Frontal cortex (tissue), 3 donors: ENCODE measurements at regions not wholly inside any gene's neighbourhood (a gene's known extent, or its start where the extent isn't known, plus 50 kb on each side); places are given as distances from the start of the nearest gene placed in this dataset.
"Not testable (repeated sequence)": the region's sequence is repeated elsewhere in the genome, so short reads cannot be mapped to it uniquely, and the experiment has no call there.

Experiments
- DNase-seq, 2 donors: peaks; one replicate each; pipeline ENCODE4 v3.0.0; 2012; ENCODE audit warnings: low spot score in 2 of 2
- FAIRE-seq: peaks from 2 replicates; lab custom pipeline; 2012; peaks lifted over from hg19 to GRCh38; lab: Jason Lieb, UNC
- donor health status: control.
- donor health status: control.
- donor health status: control.

GRCh38 chr2:131584380-131584779 lies 56.7 kb downstream of the CCDC74A start:
- FAIRE-seq (no peak), DNase-seq (no peak)

GRCh38 chr2:131584940-131585339 lies 57.3 kb downstream of the CCDC74A start:
- DNase-seq (no peak), FAIRE-seq (no peak)

GRCh38 chr2:131588152-131588873 lies 60.6 kb downstream of the CCDC74A start:
- DNase-seq = no peak
- no peak for FAIRE-seq

- FAIRE-seq, DNase-seq: not testable (repeated sequence)
These were observed 61.4 kb downstream of the CCDC74A start for GRCh38 chr2:131589126-131589525.

- FAIRE-seq = no peak
- DNase-seq = no peak
These were observed 62.7 kb downstream of the CCDC74A start for GRCh38 chr2:131590366-131590765.

GRCh38 chr2:131590896-131591295 lies 63.2 kb downstream of the CCDC74A start:
- FAIRE-seq (no peak), DNase-seq (no peak)

GRCh38 chr2:131596561-131596960 lies 68.9 kb downstream of the CCDC74A start:
- not testable (repeated sequence) for FAIRE-seq, DNase-seq

- FAIRE-seq, DNase-seq: not testable (repeated sequence)
These were observed 74.8 kb downstream of the CCDC74A start for GRCh38 chr2:131602444-131602843.

GRCh38 chr2:131604652-131605051 lies 77.0 kb downstream of the CCDC74A start:
- not testable (repeated sequence) for DNase-seq, FAIRE-seq

- FAIRE-seq, DNase-seq: not testable (repeated sequence)
These were observed 78.7 kb downstream of the CCDC74A start for GRCh38 chr2:131606366-131606765.

GRCh38 chr2:131607056-131607455 lies 79.4 kb downstream of the CCDC74A start:
- DNase-seq, FAIRE-seq: not testable (repeated sequence)

- FAIRE-seq, DNase-seq: not testable (repeated sequence)
These were observed 86.9 kb downstream of the CCDC74A start for GRCh38 chr2:131614539-131614938.

- FAIRE-seq, DNase-seq: not testable (repeated sequence)
These were observed 90.6 kb downstream of the CCDC74A start for GRCh38 chr2:131618320-131618719.

- not testable (repeated sequence) for DNase-seq, FAIRE-seq
These were observed 95.2 kb downstream of the CCDC74A start for GRCh38 chr2:131622874-131623273.

GRCh38 chr2:131626011-131626410 lies 98.3 kb downstream of the CCDC74A start:
- FAIRE-seq, DNase-seq: not testable (repeated sequence)

GRCh38 chr2:131626565-131626964 lies 98.9 kb downstream of the CCDC74A start:
- FAIRE-seq, DNase-seq: not testable (repeated sequence)

GRCh38 chr2:131627777-131628176 lies 100.1 kb downstream of the CCDC74A start:
- not testable (repeated sequence) for DNase-seq, FAIRE-seq

GRCh38 chr2:131631648-131632047 lies 104.0 kb downstream of the CCDC74A start:
- not testable (repeated sequence) for DNase-seq, FAIRE-seq

GRCh38 chr2:131633405-131633804 lies 105.7 kb downstream of the CCDC74A start:
- not testable (repeated sequence) for DNase-seq, FAIRE-seq

GRCh38 chr2:131633827-131634695 lies 106.4 kb downstream of the CCDC74A start:
- not testable (repeated sequence) for FAIRE-seq, DNase-seq
